ENCODE measurements at regions not wholly inside any gene's neighbourhood (a gene's known extent, or its start where the extent isn't known, plus 50 kb on each side); places are given as distances from the start of the nearest gene placed in this dataset.

- no TSS peak for BruUV-seq (replicated peaks)
- Histone ChIP-seq H2AFZ (ENCODE audit: control insufficient read depth, low read depth, low read length) (no peak overlapping the region), H3K4me2 (ENCODE audit: control insufficient read depth, insufficient read depth) (no peak overlapping the region), H3K9ac (ENCODE audit: control insufficient read depth, insufficient read depth, low read length) (no peak overlapping the region), H3K4me1 (ENCODE audit: control insufficient read depth, insufficient read depth, low read length) (no peaks in the 10 kb centered on the region), H3K79me2 (ENCODE audit: control insufficient read depth, insufficient read depth, low read length) (no peaks in the 10 kb centered on the region), H3K27ac (ENCODE audit: control insufficient read depth, insufficient read depth) (no peak overlapping the region), H3K27me3 (replicated peaks in 1 of 2; ENCODE audit: control insufficient read depth in 2 of 2, insufficient read depth in 2 of 2, low read length in 1 of 2) (no peaks in the 10 kb centered on the region), H3K4me3 (no peak overlapping the region), H3K36me3 (ENCODE audit: control insufficient read depth in 2 of 2, insufficient read depth in 2 of 2, low read length in 1 of 2) (no peaks in the 10 kb centered on the region), H4K20me1 (ENCODE audit: control insufficient read depth, insufficient read depth) (no peaks in the 10 kb centered on the region), H3K9me3 (replicated peaks; ENCODE audit: control insufficient read depth, insufficient read depth, low read length) (no peaks in the 10 kb centered on the region)
- intact Hi-C loops (cut with micrococcal nuclease; ENCODE audit: unreplicated experiment) = no loop called here
- in situ Hi-C loops (cut with MboI) = no loop called here
- POLR2A ChIA-PET = interaction anchor here (0.7 kb wide), 1 partner anchor 1274 kb away, joined by 3 read pairs; no protein-coding TSS in a partner anchor
- TF ChIP-seq KAT2A (conservative IDR thresholded peaks at IDR 0.05; ENCODE audit: control insufficient read depth, low read depth, low read length) (no peak), IRF3 (IDR thresholded peaks at IDR 0.05) (no peak), NFIC (IDR thresholded peaks at IDR 0.05; ENCODE audit: low read depth, low read length) (no peak), USF2 (IDR thresholded peaks at IDR 0.05; ENCODE audit: borderline replicate concordance, low read depth, low read length) (no peak), RELA (IDR thresholded peaks at IDR 0.05; ENCODE audit: borderline replicate concordance, partially characterized antibody) (no peak), NRF1 (conservative IDR thresholded peaks at IDR 0.05; ENCODE audit: low read depth, low read length) (no peak), USF1 (IDR thresholded peaks at IDR 0.05; ENCODE audit: borderline replicate concordance, extremely low read length, insufficient read depth, low read depth, low read length) (no peak), RUNX3 (IDR thresholded peaks at IDR 0.05; ENCODE audit: low read length) (no peak), YY1 (IDR thresholded peaks at IDR 0.05; ENCODE audit: low read depth, low read length) (no peak), SRF (IDR thresholded peaks at IDR 0.05; ENCODE audit: low read depth in 2 of 2, low read length in 2 of 2) (no peak)
- SMC1A ChIA-PET (ENCODE audit: uncharacterized antibody, unreplicated experiment) = interaction anchor here (1.2 kb wide), 1 partner anchor 23 kb away, joined by 3 read pairs; no protein-coding TSS in a partner anchor
- ATAC-seq (no peak), FAIRE-seq (no peak), DNase-seq (ENCODE audit: low read depth, low spot score) (no peak)
- CTCF ChIA-PET = interaction anchor here (0.9 kb wide), 1 partner anchor 17 kb away, joined by 3 read pairs; no protein-coding TSS in a partner anchor
- RAD21 ChIA-PET (ENCODE audit: unreplicated experiment) = no interaction called here
- 19% methylated on average over 3 of the region's 3 CpGs for WGBS (ENCODE audit: insufficient coverage, insufficient replicate concordance, low lambda C conversion rate, missing lambda C conversion rate)
These were observed 1085.9 kb downstream of the GATA3 start for GRCh38 chr10:9140373-9140772.
